SK-N-DZ (cell line): ENCODE measurements at regions not wholly inside any gene's neighbourhood (a gene's known extent, or its start where the extent isn't known, plus 50 kb on each side); places are given as distances from the start of the nearest gene placed in this dataset.

Experiments used
- DNase-seq: peaks from one replicate; pipeline ENCODE4 v3.0.0-alpha.2; 2015; ENCODE audit warnings: low spot score

DNA sequence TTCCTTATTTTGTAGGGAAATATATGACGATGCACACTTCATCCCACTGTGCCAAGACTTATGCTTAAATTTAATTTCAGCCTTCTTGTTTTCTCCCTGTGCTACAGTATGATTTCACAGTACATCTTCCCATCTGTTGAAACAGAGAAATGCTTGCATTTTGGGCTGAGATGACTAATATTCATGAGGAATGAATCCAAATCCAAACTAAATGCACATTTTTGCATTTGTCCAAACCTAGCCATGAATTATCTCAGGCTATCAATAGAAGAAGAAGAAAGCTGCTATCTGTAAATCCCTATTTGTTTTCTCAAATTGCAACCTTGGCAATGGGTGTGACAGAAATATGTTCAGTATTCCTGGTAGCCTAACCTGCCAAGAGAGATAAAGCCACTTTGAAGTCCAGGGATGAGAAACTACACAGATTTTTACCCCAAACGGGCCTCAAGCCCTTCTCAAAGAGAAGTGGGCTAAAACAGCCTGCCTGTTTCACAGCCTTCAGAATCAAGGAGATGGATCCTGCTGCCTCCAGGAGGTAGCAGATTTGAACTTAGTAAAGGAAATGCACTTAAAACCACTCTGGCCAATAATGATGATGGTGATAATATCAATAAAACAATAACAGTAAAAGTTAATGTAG is 306.9 kb upstream of the NT5C1B start:
- no peak for DNase-seq

GRCh38 chr2:18891600-18892345 is 302.4 kb upstream of the NT5C1B start:
- no peak for DNase-seq

DNA sequence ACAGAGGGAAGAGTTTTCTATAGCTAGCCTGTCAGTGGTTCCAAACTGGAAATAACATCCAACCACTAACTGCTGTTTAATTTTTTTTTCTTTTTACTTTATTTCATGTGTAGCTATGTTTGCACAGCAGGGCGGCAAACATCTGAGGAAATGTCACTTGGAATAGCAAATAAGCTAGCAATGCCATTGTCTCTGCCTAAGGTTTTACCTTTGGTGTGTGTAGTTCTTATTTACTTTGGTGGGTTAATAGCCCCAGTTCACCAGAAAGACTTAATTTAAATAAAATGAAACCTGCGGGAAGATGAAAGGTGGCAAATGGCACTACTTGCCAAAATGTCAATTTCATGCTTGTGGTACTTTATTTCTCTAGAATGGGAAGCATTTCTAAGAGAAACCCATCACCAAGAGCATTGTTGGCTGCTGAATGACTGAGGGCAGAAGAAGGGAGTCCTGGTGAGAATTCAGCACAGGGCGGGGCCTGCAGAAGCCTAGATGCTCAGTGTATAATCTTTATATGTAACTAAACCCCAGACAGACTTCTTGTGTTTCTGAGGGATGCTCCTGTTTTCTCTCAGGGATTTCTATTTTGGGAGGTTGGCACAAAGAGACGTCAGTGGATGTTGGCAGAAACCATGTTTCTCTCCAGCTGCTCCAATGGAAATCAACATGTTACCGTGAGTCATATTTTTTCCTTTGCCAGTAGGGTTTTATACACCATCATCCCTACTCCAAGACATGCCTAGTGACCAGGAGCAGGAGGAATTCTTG is 300.4 kb upstream of the NT5C1B start:
- DNase-seq: no peak

GRCh38 chr2:18885457-18885856 is 296.1 kb upstream of the NT5C1B start:
- DNase-seq: no peak

DNA sequence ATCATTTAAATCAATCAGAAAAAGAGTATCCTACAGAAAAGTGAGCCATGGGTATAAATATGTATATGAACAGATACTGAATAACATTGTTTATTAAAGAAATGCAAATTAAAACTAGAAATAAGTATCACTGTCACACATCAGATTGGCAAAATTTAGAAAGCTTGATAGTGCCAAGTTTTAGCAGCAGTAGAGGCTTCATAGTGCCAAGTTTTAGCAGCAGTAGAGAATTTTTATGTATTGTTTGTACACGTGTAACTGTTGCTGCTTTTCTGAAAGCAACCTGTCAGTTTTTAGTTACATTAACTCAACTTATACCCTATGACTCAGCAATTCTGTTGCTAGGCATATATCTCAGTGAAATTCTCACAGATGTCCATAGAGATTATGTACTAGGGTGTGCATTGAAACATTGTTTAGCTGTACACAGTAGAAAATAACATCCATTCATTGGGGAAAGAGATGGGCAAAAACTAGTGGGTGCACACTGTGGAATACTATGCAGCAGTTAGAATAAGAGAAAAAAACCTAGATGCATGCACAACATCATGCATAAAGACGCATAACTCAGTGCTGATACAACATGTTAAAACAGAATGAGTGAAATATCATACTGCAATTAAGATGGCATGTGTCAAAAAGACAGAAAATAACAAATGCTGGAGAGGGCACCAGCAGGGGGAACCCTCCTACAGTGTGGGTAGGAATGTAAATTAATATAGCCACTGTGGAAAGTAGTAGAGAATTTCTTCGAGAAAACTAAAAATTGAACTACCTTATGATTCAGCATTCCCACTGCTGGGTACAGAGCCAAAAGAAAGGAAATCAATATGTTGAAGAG is 294.5 kb upstream of the NT5C1B start:
- DNase-seq: no peak

- no peak for DNase-seq
These were observed 282.1 kb upstream of the NT5C1B start for GRCh38 chr2:18871430-18871829.

GRCh38 chr2:18870307-18870706 is 280.9 kb upstream of the NT5C1B start:
- DNase-seq: no peak

DNA sequence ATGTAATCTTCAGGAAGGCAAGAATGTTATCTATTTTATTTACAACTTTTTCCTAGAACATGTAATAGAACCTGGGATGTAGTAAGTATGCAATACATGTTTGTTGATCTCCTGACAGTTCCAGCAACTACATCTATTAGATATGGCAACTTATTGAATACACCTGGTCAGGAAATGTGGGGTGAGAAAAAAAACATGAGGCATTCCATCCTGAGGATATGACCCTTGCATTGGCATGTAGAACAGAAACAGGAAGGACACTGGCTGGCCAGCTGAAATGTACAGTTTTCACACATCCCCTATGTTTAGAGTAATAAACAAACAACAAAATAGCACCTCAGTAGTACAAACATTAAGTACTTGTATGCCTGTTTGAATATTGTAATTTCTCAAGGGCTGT is 272.6 kb upstream of the NT5C1B start:
- no peak for DNase-seq

DNA sequence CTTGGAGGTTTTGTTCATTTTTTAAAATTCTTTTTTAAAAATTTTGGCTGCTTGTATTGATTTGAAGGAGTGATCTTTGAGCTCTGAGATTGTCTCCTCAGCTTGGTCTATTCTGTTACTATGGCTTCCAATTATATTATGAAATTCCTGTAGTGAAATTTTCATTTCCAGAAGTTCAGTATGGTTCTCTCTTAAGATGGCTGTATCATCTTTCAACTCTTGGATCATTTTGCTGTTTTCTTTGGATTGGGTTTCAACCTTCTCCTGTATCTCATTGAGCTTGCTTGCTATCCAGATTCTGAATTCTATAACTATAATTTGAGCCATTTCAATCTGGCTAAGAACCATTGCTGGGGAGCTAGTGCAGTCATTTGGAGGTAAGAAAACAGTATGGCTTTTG is 270.8 kb upstream of the NT5C1B start:
- DNase-seq: no peak

DNA sequence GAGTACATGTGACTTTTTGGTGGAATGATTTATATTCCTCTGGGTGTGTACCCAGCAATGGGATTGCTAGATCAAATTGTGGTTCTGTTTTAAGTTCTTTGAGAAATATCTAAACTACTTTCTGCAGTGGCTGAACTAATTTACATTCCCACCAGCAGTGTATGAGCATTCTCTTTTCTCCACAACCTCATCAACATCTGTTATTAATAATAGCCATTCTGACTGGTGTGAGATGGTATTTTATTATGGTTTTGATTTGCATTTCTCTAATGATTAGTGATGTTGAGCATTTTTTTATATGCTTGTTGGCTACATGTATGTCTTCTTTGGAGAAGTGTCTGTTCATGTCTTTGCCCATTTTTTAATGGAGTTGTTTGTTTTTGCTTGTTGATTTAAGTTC is 267.4 kb upstream of the NT5C1B start:
- no peak for DNase-seq

GRCh38 chr2:18855027-18855426 is 265.7 kb upstream of the NT5C1B start:
- DNase-seq: no peak

DNA sequence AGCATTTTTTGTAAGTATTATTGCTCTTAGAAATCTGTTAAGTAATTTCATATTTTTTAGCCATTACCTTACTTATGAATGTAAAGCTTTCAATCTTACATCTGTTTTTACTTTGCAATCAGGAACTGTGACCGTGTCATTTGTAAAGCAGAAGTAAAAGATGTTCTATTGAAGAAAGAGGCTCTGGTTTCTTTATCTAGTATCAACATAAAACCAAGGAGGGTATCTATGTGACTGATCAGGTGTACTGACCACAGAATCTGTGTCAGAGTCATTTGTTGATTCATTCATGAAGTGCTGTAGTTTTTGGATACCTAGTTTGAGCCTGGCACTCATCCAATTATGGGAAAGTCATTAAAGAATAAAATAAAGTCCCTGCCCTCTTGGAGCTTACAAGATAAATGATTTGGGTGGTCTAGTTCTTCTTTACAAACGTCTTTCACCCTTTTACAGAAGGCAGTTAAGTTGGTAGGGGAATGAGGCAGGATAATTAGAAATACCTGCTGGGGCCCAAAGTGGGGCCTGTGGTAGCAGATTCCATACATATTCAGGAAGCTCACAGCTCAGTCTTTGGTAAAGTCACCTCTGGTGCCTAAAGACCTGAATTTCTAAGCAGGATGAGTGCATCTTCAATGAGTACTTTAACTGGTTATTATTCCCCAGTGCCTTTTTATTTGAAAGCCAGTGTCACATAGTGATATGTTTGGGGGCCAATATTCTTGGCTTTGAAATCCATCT is 260.6 kb upstream of the NT5C1B start:
- no peak for DNase-seq

GRCh38 chr2:18848646-18849045 is 259.3 kb upstream of the NT5C1B start:
- DNase-seq: no peak

DNA sequence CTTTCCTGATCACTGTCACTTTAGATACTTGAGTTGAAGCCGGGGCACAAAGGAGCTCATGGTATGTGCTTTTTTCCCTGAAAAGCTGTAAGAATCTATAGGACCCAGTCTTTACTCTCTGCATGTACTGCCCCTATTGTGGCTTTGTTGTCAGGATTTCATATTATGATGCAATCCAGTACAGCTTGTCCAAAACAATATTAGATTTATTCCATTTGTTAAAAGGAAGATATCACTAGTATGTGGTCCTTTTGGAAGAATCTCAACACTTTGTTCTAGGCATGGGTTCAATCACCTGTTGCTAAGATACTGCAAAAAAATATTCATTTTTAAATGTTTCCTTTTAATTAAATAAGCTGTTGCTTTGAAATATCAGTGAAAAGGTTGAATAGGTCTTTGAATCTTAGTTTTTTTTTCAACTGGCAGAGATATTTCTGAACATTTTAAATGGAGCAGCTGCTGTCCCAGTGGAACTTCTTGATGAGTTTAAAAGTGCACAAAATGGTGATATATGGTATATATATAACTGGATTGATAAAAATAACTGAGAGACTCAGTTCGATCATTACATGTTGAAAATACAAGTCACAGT is 256.6 kb upstream of the NT5C1B start:
- no peak for DNase-seq

GRCh38 chr2:18842836-18843235 is 253.5 kb upstream of the NT5C1B start:
- DNase-seq: no peak

DNA sequence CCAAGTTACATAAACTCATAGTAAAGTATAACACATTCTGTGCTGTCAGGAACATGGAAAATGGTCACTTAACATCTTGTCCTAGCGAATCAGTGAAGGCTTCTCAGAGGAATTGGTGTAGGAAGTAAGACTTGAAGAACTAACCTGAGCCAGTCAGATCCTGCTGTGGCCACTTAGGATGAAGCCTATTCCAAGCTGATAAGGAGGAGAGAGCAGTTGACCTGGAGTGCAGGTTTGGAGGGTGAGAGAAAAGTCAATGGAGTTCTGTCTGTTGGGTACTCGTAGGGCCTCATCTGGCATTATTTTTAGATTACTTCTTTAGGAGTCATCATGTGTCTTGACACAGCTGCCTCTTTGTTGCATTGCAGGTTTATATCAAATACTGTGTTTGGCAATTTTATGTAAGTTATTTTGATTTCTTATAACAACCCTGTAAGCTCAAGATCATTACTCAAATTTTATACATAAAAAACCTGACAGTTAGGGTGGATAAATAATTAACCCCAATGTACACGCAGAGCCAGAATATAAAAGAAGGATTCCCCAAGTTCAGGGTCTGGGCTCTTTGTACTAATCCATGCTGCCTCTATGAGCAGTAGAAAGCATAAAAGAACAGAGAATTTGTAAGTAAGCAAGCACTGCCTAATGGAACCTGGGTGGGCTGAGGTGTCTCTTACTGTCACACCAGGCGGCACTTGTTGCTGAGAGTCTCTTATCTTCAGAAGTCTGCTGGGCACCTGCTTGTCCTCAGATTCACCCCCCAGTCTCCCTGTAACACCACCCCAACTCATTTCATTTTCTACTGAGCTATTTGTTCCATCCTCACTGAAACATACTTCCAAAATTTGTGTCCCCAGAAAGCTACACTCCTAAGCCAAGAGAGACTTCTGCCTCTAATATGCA is 252.1 kb upstream of the NT5C1B start:
- no peak for DNase-seq

GRCh38 chr2:18837240-18837639 is 247.9 kb upstream of the NT5C1B start:
- no peak for DNase-seq

DNA sequence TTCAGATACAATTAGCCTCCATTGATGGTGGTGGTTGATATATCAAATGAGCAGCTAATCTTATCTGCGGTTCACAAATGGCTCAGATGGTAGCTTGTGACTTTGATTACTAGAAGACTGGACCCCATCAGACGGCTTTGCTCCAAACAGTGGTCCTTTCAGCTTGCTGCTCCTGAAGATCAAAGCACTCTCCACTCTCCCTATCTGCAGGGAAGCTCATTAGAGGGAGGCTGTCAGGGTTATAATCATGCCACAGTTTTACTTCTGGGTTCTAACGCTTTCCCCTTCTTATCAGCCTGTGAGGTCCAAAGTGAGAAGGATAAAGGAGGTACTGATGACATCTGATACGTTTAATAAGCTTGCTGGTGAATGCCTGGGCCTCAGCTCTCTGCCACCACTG is 247.1 kb upstream of the NT5C1B start:
- DNase-seq: no peak

DNA sequence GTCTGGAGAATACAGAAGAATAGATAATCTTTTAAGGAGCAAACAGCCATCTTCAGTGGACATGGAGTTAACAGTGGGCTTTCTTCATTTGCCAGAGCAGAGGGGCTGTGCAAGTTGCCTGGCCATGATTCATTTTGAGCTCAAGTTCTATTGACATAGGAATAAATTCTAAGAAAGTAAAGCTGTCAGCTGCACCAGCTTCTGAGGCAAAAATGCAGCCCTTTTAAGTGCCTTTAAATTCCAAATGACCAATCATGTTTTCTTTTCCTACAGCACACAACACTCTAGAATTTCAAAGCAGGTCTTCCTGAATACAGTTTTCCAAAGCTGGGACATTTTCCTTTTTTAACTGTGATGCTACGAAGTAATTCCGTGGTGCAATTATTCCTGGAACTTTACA is 246.4 kb upstream of the NT5C1B start:
- DNase-seq: no peak

GRCh38 chr2:18834341-18834740 is 245.0 kb upstream of the NT5C1B start:
- DNase-seq: no peak
